GM12878 (cell line): ENCODE measurements at regions not wholly inside any gene's neighbourhood (a gene's known extent, or its start where the extent isn't known, plus 50 kb on each side); places are given as distances from the start of the nearest gene placed in this dataset.

Experiments
- ATAC-seq: fragments of 200-7000 bp; cut with Tn5 transposase; 3 replicates; pipeline ENCODE4 v1.9.1; 2020; ENCODE audit warnings: mild to moderate bottlenecking, moderate library complexity
- BruUV-seq: library from RNA; stranded (reverse); fragments of 400-500 nt; replicated peaks from 2 replicates; lab custom pipeline; 2021; lab: Mats Ljungman, UMichigan
- CTCF ChIA-PET: fragments of 300-600 bp; sonication (Branson Sonifier 250); formaldehyde crosslinking; extraction: SDS; loops from one replicate; lab custom pipeline; 2021; ENCODE audit warnings: inconsistent platforms; lab: Yijun Ruan, JAX
- POLR2A ChIA-PET: fragments of 350-600 bp; formaldehyde crosslinking; extraction: SDS; loops from one replicate; lab custom pipeline; 2021; ENCODE audit warnings: inconsistent platforms; lab: Charles Lee
- RAD21 ChIA-PET: fragments of 300-600 bp; sonication (Branson Sonifier 250); formaldehyde crosslinking; loops from one replicate; lab custom pipeline; 2023; ENCODE audit warnings: antibody characterized with exemption; ENCODE audit not compliant: unreplicated experiment; lab: Charles Lee
- SMC1A ChIA-PET: fragments of 300-600 bp; sonication (Branson Sonifier 250); formaldehyde crosslinking; loops from one replicate; lab custom pipeline; 2023; ENCODE audit not compliant: unreplicated experiment, uncharacterized antibody; lab: Charles Lee
- DNase-seq: peaks from one replicate; pipeline ENCODE4 v3.0.0-alpha.2; 2011; ENCODE audit warnings: low read depth, low spot score
- FAIRE-seq: peaks from 3 replicates; lab custom pipeline; 2011; peaks lifted over from hg19 to GRCh38; lab: Jason Lieb, UNC
- H2AFZ ChIP-seq: 2 replicates; pipeline ENCODE4 v1.6.0; 2011; ENCODE audit warnings: low read depth, low read length, control low read depth; ENCODE audit not compliant: control insufficient read depth
- H3K27ac ChIP-seq: 2 replicates; pipeline ENCODE4 v1.5.1; 2011; ENCODE audit warnings: control low read depth; ENCODE audit not compliant: control insufficient read depth, insufficient read depth
- H3K27me3 ChIP-seq, 2 experiments: replicated peaks in 1 of 2; 2 replicates each; pipeline versions ENCODE4 v1.6.0 to v1.6.1; 2011; ENCODE audit warnings: low read length in 1 of 2; ENCODE audit not compliant: control insufficient read depth in 2 of 2, insufficient read depth in 2 of 2
- H3K36me3 ChIP-seq, 2 experiments: 2 replicates each; pipeline ENCODE4 v1.5.1; 2011; ENCODE audit warnings: low read length in 1 of 2; ENCODE audit not compliant: control insufficient read depth in 2 of 2, insufficient read depth in 2 of 2
- H3K4me1 ChIP-seq: 2 replicates; pipeline ENCODE4 v1.6.1; 2011; ENCODE audit warnings: mild to moderate bottlenecking, low read length, moderate library complexity, mixed read lengths; ENCODE audit not compliant: control insufficient read depth, insufficient read depth
- H3K4me2 ChIP-seq: 2 replicates; pipeline ENCODE4 v1.6.0; 2011; ENCODE audit warnings: control low read depth; ENCODE audit not compliant: control insufficient read depth, insufficient read depth
- H3K4me3 ChIP-seq: fragments of 200-600 bp; sonication (generic); 2 replicates; pipeline ENCODE4 v1.5.1; 2016
- H3K79me2 ChIP-seq: 2 replicates; pipeline ENCODE4 v1.6.0; 2011; ENCODE audit warnings: low read length; ENCODE audit not compliant: control insufficient read depth, insufficient read depth
- H3K9ac ChIP-seq: 2 replicates; pipeline ENCODE4 v1.8.0; 2011; ENCODE audit warnings: low read length, control low read depth, mixed read lengths; ENCODE audit not compliant: control insufficient read depth, insufficient read depth
- H3K9me3 ChIP-seq: replicated peaks from 3 replicates; pipeline ENCODE4 v1.5.1; 2011; ENCODE audit warnings: mild to moderate bottlenecking, low read length; ENCODE audit not compliant: control insufficient read depth, insufficient read depth
- H4K20me1 ChIP-seq: 2 replicates; pipeline ENCODE4 v1.6.0; 2011; ENCODE audit not compliant: control insufficient read depth, insufficient read depth
- ASH2L ChIP-seq: fragments of 300-600, 200-600 bp; sonication (generic); IDR thresholded peaks from 2 replicates; pipeline ENCODE4 v1.6.1; 2017; ENCODE audit warnings: low read depth, mild to moderate bottlenecking, borderline replicate concordance
- ATF3 ChIP-seq: IDR thresholded peaks from 2 replicates; pipeline ENCODE4 v1.6.1; 2011; ENCODE audit warnings: low read depth, mild to moderate bottlenecking, low read length, moderate library complexity, borderline replicate concordance; ENCODE audit errors: extremely low read depth
- BCL11A ChIP-seq: IDR thresholded peaks from 2 replicates; pipeline ENCODE4 v1.6.1; 2011; ENCODE audit warnings: low read depth, low read length
- BCLAF1 ChIP-seq: fragments of 450-650 bp; IDR thresholded peaks from 2 replicates; pipeline ENCODE4 v1.6.1; 2017; ENCODE audit warnings: antibody characterized with exemption, mild to moderate bottlenecking, moderate library complexity
- CEBPB ChIP-seq, 2 experiments: fragments of 150-350 bp in 1 of 2; IDR thresholded peaks; 2 replicates each; pipeline ENCODE4 v1.6.1; 2012 to 2014; ENCODE audit warnings: low read depth in 2 of 2, low read length in 2 of 2, borderline replicate concordance in 1 of 2, inconsistent platforms in 1 of 2
- EED ChIP-seq: sonication (generic); IDR thresholded peaks from 2 replicates; pipeline ENCODE4 v1.6.1; 2016; ENCODE audit warnings: antibody characterized with exemption, low read depth
- EGR1 ChIP-seq, 2 experiments: IDR thresholded peaks; 1 replicate in 1 of 2; 2 replicates in 1 of 2; pipeline ENCODE4 v1.6.1; 2011 to 2012; ENCODE audit warnings: low read depth in 2 of 2, low read length in 2 of 2, borderline replicate concordance in 1 of 2, mild to moderate bottlenecking in 1 of 2, moderate library complexity in 1 of 2
- EP300 ChIP-seq, 2 experiments: fragments of 150-350 bp in 1 of 2; IDR thresholded peaks; 2 replicates each; pipeline ENCODE4 v1.6.1; 2011 to 2012; ENCODE audit warnings: low read depth in 2 of 2, low read length in 2 of 2, borderline replicate concordance in 1 of 2, improper control_type of control experiment in 1 of 2, inconsistent platforms in 1 of 2; ENCODE audit not compliant: control insufficient read depth in 1 of 2
- FOXK2 ChIP-seq: fragments of 450-650 bp; IDR thresholded peaks from 2 replicates; pipeline ENCODE4 v1.6.1; 2017; ENCODE audit warnings: mild to moderate bottlenecking, moderate library complexity
- KLF5 ChIP-seq: fragments of 450-650 bp; IDR thresholded peaks from 2 replicates; pipeline ENCODE4 v1.6.1; 2014; ENCODE audit warnings: mild to moderate bottlenecking; ENCODE audit not compliant: partially characterized antibody
- MEF2B ChIP-seq: fragments of 450-650 bp; IDR thresholded peaks from 2 replicates; pipeline ENCODE4 v1.6.1; 2018; ENCODE audit warnings: mild to moderate bottlenecking, moderate library complexity; ENCODE audit not compliant: partially characterized antibody, poor library complexity, severe bottlenecking
- NR2C2 ChIP-seq: IDR thresholded peaks from 2 replicates; pipeline ENCODE4 v1.6.1; 2011; ENCODE audit warnings: borderline replicate concordance, low read depth; ENCODE audit not compliant: control insufficient read depth, insufficient read length
- PAX5 ChIP-seq: IDR thresholded peaks from 2 replicates; pipeline ENCODE4 v1.6.1; 2011; ENCODE audit warnings: low read depth, low read length, borderline replicate concordance
- POLR2AphosphoS5 ChIP-seq: IDR thresholded peaks from 2 replicates; pipeline ENCODE4 v1.6.1; 2011; ENCODE audit warnings: mild to moderate bottlenecking, low read length, inconsistent platforms
- SKIL ChIP-seq: fragments of 450-650 bp; IDR thresholded peaks from 2 replicates; pipeline ENCODE4 v1.6.1; 2017; ENCODE audit warnings: mild to moderate bottlenecking, low read depth, inconsistent platforms; ENCODE audit not compliant: poor library complexity, severe bottlenecking
- SMAD5 ChIP-seq: IDR thresholded peaks from 2 replicates; pipeline ENCODE4 v1.6.1; 2016; ENCODE audit warnings: antibody characterized with exemption, low read depth
- WGBS: methylation state at CpG from one replicate; pipeline ENCODE4 v1.1.6; 2016; ENCODE audit warnings: low lambda C conversion rate; ENCODE audit not compliant: insufficient replicate concordance, insufficient coverage; ENCODE audit errors: missing lambda C conversion rate; 5-methylcytosine and 5-hydroxymethylcytosine counted together
- in situ Hi-C: fragments of 300-500 bp; cut with MboI; formaldehyde crosslinking; loops from 9 replicates; pipeline ENCODE4 v1.14.3; 2018; ENCODE audit warnings: mixed read lengths
- intact Hi-C: fragments of 100-400 bp; cut with micrococcal nuclease; formaldehyde crosslinking; loops from one replicate; pipeline ENCODE4 v1.14.2; 2022; ENCODE audit not compliant: unreplicated experiment

- no peak for TF ChIP-seq EP300 (IDR thresholded peaks at IDR 0.05; ENCODE audit: borderline replicate concordance in 1 of 2, control insufficient read depth in 1 of 2, low read depth in 2 of 2, low read length in 2 of 2)
- TF ChIP-seq, all 136 proteins: peak for 0
Observed at GRCh38 chr22:46031557-46031956, 54.6 kb upstream of the WNT7B start (continued).

GRCh38 chr22:46031965-46032851 is 55.2 kb upstream of the WNT7B start:
- SMC1A ChIA-PET = no interaction called here
- WGBS = 60% methylated on average over 13 of the region's 13 CpGs
- H3K4me3 ChIP-seq = no peak overlapping the region
- FAIRE-seq (no peak), ATAC-seq (no peak), DNase-seq (no peak)
- no TSS peak for BruUV-seq
- H3K27ac ChIP-seq = no peak overlapping the region
- intact Hi-C loops (no loop called here), in situ Hi-C loops (no loop called here)
- H2AFZ ChIP-seq = no peak overlapping the region
- no peak overlapping the region for H3K9ac ChIP-seq
- H3K4me2 ChIP-seq = no peak overlapping the region
- RAD21 ChIA-PET = no interaction called here
- no peaks in the 10 kb centered on the region for H3K36me3 ChIP-seq
- H3K79me2 ChIP-seq = no peaks in the 10 kb centered on the region; the same call in 1 of the 2 replicates
- no peaks in the 10 kb centered on the region; a peak in 2 of 4 replicates for H3K27me3 ChIP-seq
- CTCF ChIA-PET = interaction anchor here (0.9 to 1.8 kb wide), 2 partner anchors 27 to 650 kb away, joined by 4 to 5 read pairs; no protein-coding TSS in a partner anchor
- H4K20me1 ChIP-seq = no peaks in the 10 kb centered on the region
- no peaks in the 10 kb centered on the region for H3K9me3 ChIP-seq
- POLR2A ChIA-PET = no interaction called here
- peaks cover 9% of the 10 kb centered on the region for H3K4me1 ChIP-seq
- TF ChIP-seq FOXK2 (no peak), BCL11A (no peak), MEF2B (no peak), PAX5 (no peak), POLR2AphosphoS5 (no peak), NR2C2 (no peak), ATF3 (no peak), EED (no peak), SMAD5 (no peak), CEBPB (IDR thresholded peaks at IDR 0.05; ENCODE audit: borderline replicate concordance in 1 of 2, low read depth in 2 of 2, low read length in 2 of 2) (no peak), ASH2L (no peak), BCLAF1 (no peak), SKIL (no peak), EGR1 (IDR thresholded peaks at IDR 0.05; ENCODE audit: borderline replicate concordance in 1 of 2, low read depth in 2 of 2, low read length in 2 of 2) (no peak), KLF5 (no peak)
